ENCODE measurements at regions not wholly inside any gene's neighbourhood (a gene's known extent, or its start where the extent isn't known, plus 50 kb on each side); places are given as distances from the start of the nearest gene placed in this dataset.

DNA sequence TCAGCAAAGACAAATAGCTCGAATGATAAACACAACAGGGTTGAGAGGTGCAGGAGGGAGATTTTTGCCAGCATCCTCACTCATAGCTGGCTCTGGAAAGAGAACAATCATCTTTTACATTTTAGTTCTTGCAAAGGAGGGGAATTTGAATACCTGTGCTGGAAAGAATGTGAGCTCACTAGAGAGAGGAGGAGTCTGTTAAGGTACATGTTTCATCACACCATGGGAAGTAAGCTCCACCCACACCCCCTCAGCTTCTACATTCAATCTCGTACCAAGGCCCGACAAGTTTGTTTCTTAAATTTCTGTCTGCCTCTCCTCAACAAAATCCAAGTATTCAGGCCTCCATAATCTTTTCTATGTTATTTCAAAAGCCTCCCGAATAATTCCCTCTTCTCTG is 254.6 kb downstream of the BRINP1 start:
- H3K9me3 ChIP-seq (ENCODE audit: severe bottlenecking) = no peaks in the 10 kb centered on the region
- H3K27me3 ChIP-seq (ENCODE audit: insufficient read depth, low read depth, severe bottlenecking) = no peaks in the 10 kb centered on the region
- no peak overlapping the region for H3K4me3 ChIP-seq (ENCODE audit: low read depth, low read length)
- no peak for DNase-seq
- TF ChIP-seq, protein P1, sequence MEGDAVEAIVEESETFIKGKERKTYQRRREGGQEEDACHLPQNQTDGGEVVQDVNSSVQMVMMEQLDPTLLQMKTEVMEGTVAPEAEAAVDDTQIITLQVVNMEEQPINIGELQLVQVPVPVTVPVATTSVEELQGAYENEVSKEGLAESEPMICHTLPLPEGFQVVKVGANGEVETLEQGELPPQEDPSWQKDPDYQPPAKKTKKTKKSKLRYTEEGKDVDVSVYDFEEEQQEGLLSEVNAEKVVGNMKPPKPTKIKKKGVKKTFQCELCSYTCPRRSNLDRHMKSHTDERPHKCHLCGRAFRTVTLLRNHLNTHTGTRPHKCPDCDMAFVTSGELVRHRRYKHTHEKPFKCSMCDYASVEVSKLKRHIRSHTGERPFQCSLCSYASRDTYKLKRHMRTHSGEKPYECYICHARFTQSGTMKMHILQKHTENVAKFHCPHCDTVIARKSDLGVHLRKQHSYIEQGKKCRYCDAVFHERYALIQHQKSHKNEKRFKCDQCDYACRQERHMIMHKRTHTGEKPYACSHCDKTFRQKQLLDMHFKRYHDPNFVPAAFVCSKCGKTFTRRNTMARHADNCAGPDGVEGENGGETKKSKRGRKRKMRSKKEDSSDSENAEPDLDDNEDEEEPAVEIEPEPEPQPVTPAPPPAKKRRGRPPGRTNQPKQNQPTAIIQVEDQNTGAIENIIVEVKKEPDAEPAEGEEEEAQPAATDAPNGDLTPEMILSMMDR (IDR thresholded peaks at IDR 0.05; ENCODE audit: low read depth, low read length) = no peak
- no peaks in the 10 kb centered on the region for H3K36me3 ChIP-seq
- H3K27ac ChIP-seq = no peak overlapping the region

Data from WERI-Rb-1 (cell line).